PC-3 (cell line): ENCODE measurements at regions not wholly inside any gene's neighbourhood (a gene's known extent, or its start where the extent isn't known, plus 50 kb on each side); places are given as distances from the start of the nearest gene placed in this dataset.
A peak's percentile ranks its signal among the peaks of the same experiment; 100 is the strongest.

Experiments used
- ATAC-seq: fragments of 200-7000 bp; cut with Tn5 transposase; 2 replicates; pipeline ENCODE4 v1.9.1; 2020; ENCODE audit warnings: mild to moderate bottlenecking, moderate library complexity
- BruUV-seq: library from RNA; stranded (reverse); fragments of 400-500 nt; replicated peaks from 2 replicates; lab custom pipeline; 2021; lab: Mats Ljungman, UMichigan
- CTCF ChIA-PET: fragments of 300-600 bp; sonication (Branson Sonifier 250); formaldehyde crosslinking; loops from one replicate; lab custom pipeline; 2022; ENCODE audit warnings: antibody characterized with exemption; lab: Charles Lee
- POLR2A ChIA-PET: fragments of 300-600 bp; sonication (Branson Sonifier 250); formaldehyde crosslinking; loops from one replicate; lab custom pipeline; 2022; ENCODE audit warnings: antibody characterized with exemption; ENCODE audit not compliant: unreplicated experiment; lab: Charles Lee
- DNase-seq: peaks from one replicate; pipeline ENCODE4 v3.0.0-alpha.2; 2015
- H2AFZ ChIP-seq: fragments of 300-600 bp; sonication (generic); 2 replicates; pipeline ENCODE4 v1.6.0; 2016; ENCODE audit warnings: antibody characterized with exemption, low read length
- H3F3A ChIP-seq: fragments of 300-600 bp; sonication (generic); one replicate; pipeline ENCODE4 v1.6.0; 2017; ENCODE audit warnings: antibody characterized with exemption, low read length, control low read depth, mild to moderate bottlenecking; ENCODE audit not compliant: unreplicated experiment
- H3K27ac ChIP-seq: fragments of 300-600 bp; sonication (generic); 2 replicates; pipeline ENCODE4 v1.5.1; 2016; ENCODE audit warnings: mild to moderate bottlenecking, low read length
- H3K27me3 ChIP-seq: fragments of 300-600 bp; sonication (generic); 2 replicates; pipeline ENCODE4 v1.6.1; 2016; ENCODE audit warnings: low read length, mixed read lengths
- H3K36me3 ChIP-seq: fragments of 300-600 bp; sonication (generic); 2 replicates; pipeline ENCODE4 v1.6.1; 2016; ENCODE audit warnings: low read depth, mixed run types, low read length, mixed read lengths
- H3K4me1 ChIP-seq: fragments of 300-600 bp; sonication (generic); 2 replicates; pipeline ENCODE4 v1.5.1; 2016; ENCODE audit warnings: low read length; ENCODE audit not compliant: insufficient read depth
- H3K4me2 ChIP-seq: fragments of 300-600 bp; sonication (generic); 2 replicates; pipeline ENCODE4 v1.6.0; 2016; ENCODE audit warnings: low read length
- H3K4me3 ChIP-seq: fragments of 300-600 bp; sonication (generic); 2 replicates; pipeline ENCODE4 v1.5.1; 2016; ENCODE audit warnings: mild to moderate bottlenecking, low read length, mixed read lengths
- H3K79me2 ChIP-seq: fragments of 300-600 bp; sonication (generic); 2 replicates; pipeline ENCODE4 v1.6.1; 2017; ENCODE audit warnings: low read length, mixed read lengths
- H3K9ac ChIP-seq: fragments of 300-600 bp; sonication (generic); 2 replicates; pipeline ENCODE4 v1.6.0; 2016; ENCODE audit warnings: mild to moderate bottlenecking, low read length
- H3K9me2 ChIP-seq: fragments of 300-600 bp; sonication (generic); replicated peaks from 2 replicates; pipeline ENCODE4 v1.6.1; 2016; ENCODE audit warnings: mixed run types, low read length, mixed read lengths
- H3K9me3 ChIP-seq: fragments of 300-600 bp; sonication (generic); 2 replicates; pipeline ENCODE4 v1.6.1; 2016; ENCODE audit warnings: low read length, mixed read lengths
- H4K20me1 ChIP-seq: fragments of 300-600 bp; sonication (generic); 2 replicates; pipeline ENCODE4 v1.6.1; 2016; ENCODE audit warnings: low read length, mixed read lengths
- CTCF ChIP-seq: fragments of 300-600 bp; sonication (generic); conservative IDR thresholded peaks from 2 replicates; pipeline ENCODE4 v1.5.1; 2017; ENCODE audit warnings: antibody characterized with exemption, low read depth, mild to moderate bottlenecking, low read length
- EZH2 ChIP-seq: fragments of 300-600 bp; sonication (generic); IDR thresholded peaks from one replicate; pipeline ENCODE4 v1.6.1; 2017; ENCODE audit warnings: antibody characterized with exemption, mild to moderate bottlenecking, low read length; ENCODE audit not compliant: unreplicated experiment
- EZH2phosphoT487 ChIP-seq: fragments of 300-600 bp; sonication (generic); IDR thresholded peaks from 2 replicates; pipeline ENCODE4 v1.6.1; 2018; ENCODE audit warnings: mild to moderate bottlenecking, antibody characterized with exemption, low read length, borderline replicate concordance
- intact Hi-C: fragments of 100-400 bp; cut with micrococcal nuclease; formaldehyde crosslinking; loops from 2 replicates; pipeline ENCODE4 v1.9.0; 2023
- microRNA-seq: library from miRNA; unstranded; fragments of <30 nt; microRNA quantifications from one replicate; pipeline ENCODE4 v1.1.0, GENCODE V29; 2020; ENCODE audit not compliant: unreplicated experiment

DNA sequence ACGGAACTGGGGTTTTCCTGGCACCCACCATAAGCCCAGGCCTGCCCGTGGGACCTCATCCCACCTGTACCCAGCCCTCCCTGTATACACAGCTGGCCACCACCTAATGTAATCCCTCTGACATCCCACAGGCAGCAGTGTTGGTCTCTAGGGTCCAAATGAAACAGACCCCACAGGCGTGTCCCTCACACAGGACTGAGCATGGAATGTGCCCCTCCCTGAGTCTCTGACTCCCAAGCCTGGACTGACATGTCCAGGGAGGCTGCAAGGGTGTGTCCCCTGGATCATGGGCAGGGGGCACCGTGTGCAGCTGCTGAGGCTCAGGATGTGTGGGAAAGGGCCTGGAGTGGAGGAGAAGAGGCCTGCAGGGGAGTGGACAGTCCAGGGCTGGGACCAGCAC is 50.6 kb upstream of the PPARA start:
- DNase-seq, result no peak
- TSS peak; percentile 7 for BruUV-seq
- H3K4me2 ChIP-seq, result no peak overlapping the region
- no peaks in the 10 kb centered on the region for H3K9me3 ChIP-seq
- intact Hi-C loops, result no loop called here
- peaks cover 32% of the 10 kb centered on the region for H3K36me3 ChIP-seq
- peaks cover 6% of the 10 kb centered on the region for H3F3A ChIP-seq
- no peak overlapping the region for H3K9ac ChIP-seq
- H3K27ac ChIP-seq, result no peak overlapping the region
- no peak overlapping the region for H2AFZ ChIP-seq
- H4K20me1 ChIP-seq, result peaks cover 15% of the 10 kb centered on the region
- ATAC-seq, result no peak
- TF ChIP-seq EZH2phosphoT487 (no peak), EZH2 (no peak), CTCF (no peak)
- H3K9me2 ChIP-seq, result no peaks in the 10 kb centered on the region
- ChIA-PET CTCF (no interaction called here), POLR2A (no interaction called here)
- H3K79me2 ChIP-seq, result peaks cover 53% of the 10 kb centered on the region
- no peaks in the 10 kb centered on the region for H3K27me3 ChIP-seq
- H3K4me3 ChIP-seq, result no peak overlapping the region
- no peaks in the 10 kb centered on the region for H3K4me1 ChIP-seq

- BruUV-seq, result no TSS peak
- peaks cover 6% of the 10 kb centered on the region for H3F3A ChIP-seq
- peaks cover 15% of the 10 kb centered on the region for H4K20me1 ChIP-seq
- no peak overlapping the region for H2AFZ ChIP-seq
- no peak overlapping the region for H3K4me2 ChIP-seq
- H3K79me2 ChIP-seq, result peaks cover 48% of the 10 kb centered on the region
- H3K4me3 ChIP-seq, result no peak overlapping the region
- DNase-seq, result no peak
- ChIA-PET POLR2A (no interaction called here), CTCF (no interaction called here)
- H3K27me3 ChIP-seq, result no peaks in the 10 kb centered on the region
- H3K36me3 ChIP-seq, result peaks cover 32% of the 10 kb centered on the region
- no peak for ATAC-seq
- TF ChIP-seq CTCF, result no peak
- TF ChIP-seq EZH2, result no peak
- TF ChIP-seq EZH2phosphoT487, result no peak
- H3K27ac ChIP-seq, result no peak overlapping the region
- H3K4me1 ChIP-seq, result no peaks in the 10 kb centered on the region
- H3K9me2 ChIP-seq, result no peaks in the 10 kb centered on the region
- intact Hi-C loops, result no loop called here
- no peaks in the 10 kb centered on the region for H3K9me3 ChIP-seq
- no peak overlapping the region for H3K9ac ChIP-seq
Measured at GRCh38 chr22:46100401-46101105, 49.8 kb upstream of the PPARA start.

Small RNAs in the stretch of these regions (microRNA-seq; reads per million reads assigned to microRNA genes)
- 28.1 reads per million, percentile 50 among the genes with 10 or more reads in this experiment for gene MIR3619
